Spleen (tissue), 11 donors: ENCODE measurements at regions not wholly inside any gene's neighbourhood (a gene's known extent, or its start where the extent isn't known, plus 50 kb on each side); places are given as distances from the start of the nearest gene placed in this dataset.

Experiments used
- DNase-seq: peaks from one replicate; pipeline ENCODE4 v3.0.0-alpha.2; 2020
- H3K27ac ChIP-seq, 8 donors: fragments of 200-600 bp; sonication (generic) in 7 of 8; 1 replicate in 4 of 8; 2 replicates in 4 of 8; pipeline versions ENCODE4 v1.5.0 to v1.8.0; 2016 to 2021; ENCODE audit warnings: inconsistent platforms in 4 of 8, mild to moderate bottlenecking in 4 of 8, moderate library complexity in 1 of 8
- H3K27me3 ChIP-seq, 7 donors: fragments of 200-600 bp; sonication (generic) in 6 of 7; replicated peaks in 1 of 7; 1 replicate in 4 of 7; 2 replicates in 3 of 7; pipeline versions ENCODE4 v1.5.0 to v1.8.0; 2016 to 2021; ENCODE audit warnings: inconsistent platforms in 3 of 7, mild to moderate bottlenecking in 1 of 7
- H3K36me3 ChIP-seq, 6 donors: fragments of 200-600 bp; sonication (generic) in 5 of 6; 1 replicate in 4 of 6; 2 replicates in 2 of 6; pipeline versions ENCODE4 v1.5.0 to v1.8.0; 2016 to 2021; ENCODE audit warnings: inconsistent platforms in 2 of 6
- H3K4me1 ChIP-seq, 6 donors: fragments of 200-600 bp; sonication (generic) in 5 of 6; 1 replicate in 3 of 6; 2 replicates in 3 of 6; pipeline versions ENCODE4 v1.5.0 to v1.8.0; 2016 to 2021; ENCODE audit warnings: inconsistent platforms in 3 of 6
- H3K4me3 ChIP-seq, 8 donors: fragments of 200-600 bp; sonication (generic) in 7 of 8; 1 replicate in 4 of 8; 2 replicates in 4 of 8; pipeline versions ENCODE4 v1.5.0 to v1.8.0; 2016 to 2021; ENCODE audit warnings: inconsistent platforms in 4 of 8, mild to moderate bottlenecking in 4 of 8, moderate library complexity in 2 of 8
- H3K9me3 ChIP-seq, 8 donors: fragments of 200-600 bp; sonication (generic) in 7 of 8; 1 replicate in 4 of 8; 2 replicates in 4 of 8; pipeline versions ENCODE4 v1.5.0 to v1.8.0; 2016 to 2021; ENCODE audit warnings: inconsistent platforms in 4 of 8
- CTCF ChIP-seq, 11 experiments: fragments of 200-600 bp in 7 of 11; fragments of 450-650 bp in 4 of 11; sonication (generic) in 4 of 11; IDR thresholded peaks in 8 of 11; conservative IDR thresholded peaks in 3 of 11; 1 replicate in 7 of 11; 2 replicates in 4 of 11; pipeline versions ENCODE4 v1.4.0 to v1.8.0; 2016 to 2021; ENCODE audit warnings: antibody characterized with exemption in 11 of 11, inconsistent platforms in 4 of 11, mild to moderate bottlenecking in 1 of 11
- POLR2A ChIP-seq, 3 donors: fragments of 450-650 bp; IDR thresholded peaks; one replicate each; pipeline ENCODE4 v1.5.1; 2017; ENCODE audit warnings: antibody characterized with exemption in 3 of 3, mild to moderate bottlenecking in 1 of 3
- POLR2AphosphoS5 ChIP-seq, 3 donors: sonication (generic); formaldehyde crosslinking; IDR thresholded peaks; one replicate each; pipeline ENCODE4 v1.5.1; 2017; ENCODE audit warnings: antibody characterized with exemption in 3 of 3
- WGBS, 5 donors: extraction: QIAGEN DNeasy Blood & Tissue Kit in 3 of 5; methylation state at CpG; one replicate each; pipeline versions ENCODE4 v1.1.5 to v1.1.7; 2013 to 2018; 5-methylcytosine and 5-hydroxymethylcytosine counted together
- intact Hi-C: fragments of 100-400 bp; cut with DNase I; formaldehyde crosslinking; loops from one replicate; pipeline ENCODE4 v1.15.0; 2023; ENCODE audit warnings: low total_unique reads
- donor health status: healthy with polysubstance abuse.
- donor health status: DM: no; HTN: no; CAD: no; lungs with moderate emphysema.
- donor health status: DM: no; HTN: no; CAD: no.
- donor health status: Bipolar disorder and iron deficiency.
- donor health status: healthy.
- donor health status: DM: no; HTN: no; CAD: no.
- donor health status: DM: yes; HTN: yes; CAD: no.

GRCh38 chr14:98822917-98823316 is 449.1 kb downstream of the BCL11B start:
- WGBS, 5 donors, result 80 to 89% (median 86%) methylated on average over 3 of the region's 3 CpGs
- Histone ChIP-seq H3K9me3 (no peaks in the 10 kb centered on the region), H3K36me3 (no peaks in the 10 kb centered on the region), H3K27ac (no peak overlapping the region), H3K4me3 (no peak overlapping the region), H3K4me1 (peaks cover 0 to 2% (median 0%) of the 10 kb centered on the region in 6 donors), H3K27me3 (no peaks in the 10 kb centered on the region)
- DNase-seq, result no peak
- no peak for TF ChIP-seq CTCF (IDR thresholded peaks at IDR 0.05 in 8 of 11, conservative IDR thresholded peaks at IDR 0.05 in 3 of 11)
- TF ChIP-seq POLR2A (IDR thresholded peaks at IDR 0.05), result no peak
- TF ChIP-seq POLR2AphosphoS5 (IDR thresholded peaks at IDR 0.05), result no peak
- intact Hi-C loops, result no loop called here

GRCh38 chr14:98826618-98827017 is 445.4 kb downstream of the BCL11B start:
- Histone ChIP-seq H3K27me3 (no peaks in the 10 kb centered on the region), H3K4me1 (peaks cover 0 to 2% (median 0%) of the 10 kb centered on the region in 6 donors), H3K36me3 (no peaks in the 10 kb centered on the region), H3K4me3 (no peak overlapping the region), H3K9me3 (peaks cover 0 to 5% (median 0%) of the 10 kb centered on the region in 8 donors), H3K27ac (no peak overlapping the region)
- DNase-seq, result no peak
- 41 to 73% (median 64%) methylated on average over 1 of the region's 1 CpG for WGBS, 5 donors
- TF ChIP-seq CTCF (IDR thresholded peaks at IDR 0.05 in 8 of 11, conservative IDR thresholded peaks at IDR 0.05 in 3 of 11), result no peak
- TF ChIP-seq POLR2AphosphoS5 (IDR thresholded peaks at IDR 0.05), result no peak
- TF ChIP-seq POLR2A (IDR thresholded peaks at IDR 0.05), result no peak
- intact Hi-C loops, result no loop called here

DNA sequence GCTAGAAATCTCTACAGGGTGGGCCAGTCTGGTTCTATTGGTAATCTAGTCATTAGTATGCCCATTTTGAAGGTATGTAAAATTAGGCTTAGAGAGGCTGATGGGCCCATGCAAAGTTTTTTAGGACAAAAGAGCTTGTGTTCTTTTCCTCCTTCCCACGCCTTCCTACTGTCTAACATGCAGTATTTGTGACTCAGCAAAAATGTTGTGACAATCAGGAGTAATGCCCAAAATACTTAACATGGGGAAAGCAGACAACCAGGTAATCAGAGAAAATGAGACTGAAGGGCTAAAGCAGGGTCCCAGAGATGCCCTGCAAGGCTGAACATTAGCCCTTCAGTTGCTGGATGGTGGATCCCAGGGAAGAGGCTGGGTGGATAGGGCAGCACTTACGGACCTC is 437.9 kb downstream of the BCL11B start:
- Histone ChIP-seq H3K4me3 (no peak overlapping the region), H3K27ac (no peak overlapping the region), H3K9me3 (peaks cover 0 to 9% (median 2%) of the 10 kb centered on the region in 8 donors), H3K36me3 (no peaks in the 10 kb centered on the region), H3K4me1 (no peaks in the 10 kb centered on the region), H3K27me3 (no peaks in the 10 kb centered on the region)
- intact Hi-C loops, result no loop called here
- no peak for DNase-seq
- WGBS, 5 donors, result 70 to 88% (median 73%) methylated on average over 2 of the region's 2 CpGs
- TF ChIP-seq POLR2AphosphoS5 (IDR thresholded peaks at IDR 0.05), result no peak
- no peak for TF ChIP-seq CTCF (IDR thresholded peaks at IDR 0.05 in 8 of 11, conservative IDR thresholded peaks at IDR 0.05 in 3 of 11)
- no peak for TF ChIP-seq POLR2A (IDR thresholded peaks at IDR 0.05)

DNA sequence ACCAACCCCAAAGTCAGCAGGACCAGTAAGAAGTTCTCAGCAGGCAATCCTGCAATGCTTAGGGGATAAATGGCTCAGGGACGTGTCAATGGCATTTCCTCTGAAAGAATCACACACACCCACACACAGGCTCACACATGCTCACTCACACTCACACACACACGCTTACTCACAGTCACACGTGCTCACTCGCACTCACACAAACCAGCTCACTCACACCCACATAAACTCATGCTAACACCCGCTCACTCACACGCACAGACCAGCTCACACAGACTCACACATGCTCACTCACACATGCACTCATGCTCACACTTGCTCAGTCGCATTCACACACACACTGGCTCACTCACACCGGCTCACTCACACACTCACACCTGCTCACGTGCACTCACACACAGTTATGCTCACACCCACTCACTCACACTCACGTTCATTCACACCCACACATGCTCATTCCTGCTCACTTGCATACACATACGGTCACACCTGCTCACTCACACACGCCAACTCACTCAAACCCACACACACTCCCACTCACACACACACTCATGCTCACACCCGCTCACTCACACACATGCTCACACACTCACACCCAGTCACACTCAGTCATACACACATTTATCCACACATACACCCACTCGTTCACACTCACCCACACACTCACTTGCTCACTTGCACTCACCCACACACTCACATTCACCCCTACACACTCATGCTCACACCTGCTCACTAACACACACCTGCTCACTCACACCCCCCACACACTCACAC is 436.8 kb downstream of the BCL11B start:
- Histone ChIP-seq H3K9me3 (peaks cover 0 to 9% (median 0%) of the 10 kb centered on the region in 8 donors), H3K36me3 (no peaks in the 10 kb centered on the region), H3K27ac (no peak overlapping the region), H3K27me3 (no peaks in the 10 kb centered on the region), H3K4me1 (no peaks in the 10 kb centered on the region), H3K4me3 (no peak overlapping the region)
- 86 to 91% (median 88%) methylated on average over 14 of the region's 14 CpGs for WGBS, 5 donors
- intact Hi-C loops, result no loop called here
- TF ChIP-seq POLR2AphosphoS5 (IDR thresholded peaks at IDR 0.05), result no peak
- TF ChIP-seq POLR2A (IDR thresholded peaks at IDR 0.05), result no peak
- no peak for TF ChIP-seq CTCF (IDR thresholded peaks at IDR 0.05 in 8 of 11, conservative IDR thresholded peaks at IDR 0.05 in 3 of 11)
- DNase-seq, result no peak
